Activated CD8-positive, alpha-beta memory T cell treated with anti-CD3 and anti-CD28 coated beads, Interleukin-2, amount 50 U/mL, for 1 hour (primary cell): ENCODE measurements at regions not wholly inside any gene's neighbourhood (a gene's known extent, or its start where the extent isn't known, plus 50 kb on each side); places are given as distances from the start of the nearest gene placed in this dataset.
A peak's percentile ranks its signal among the peaks of the same experiment; 100 is the strongest.

ENCODE experiments used
- DNase-seq: peaks from one replicate; pipeline ENCODE4 v3.0.0-alpha.2; 2020; ENCODE audit errors: extremely low read depth

DNA sequence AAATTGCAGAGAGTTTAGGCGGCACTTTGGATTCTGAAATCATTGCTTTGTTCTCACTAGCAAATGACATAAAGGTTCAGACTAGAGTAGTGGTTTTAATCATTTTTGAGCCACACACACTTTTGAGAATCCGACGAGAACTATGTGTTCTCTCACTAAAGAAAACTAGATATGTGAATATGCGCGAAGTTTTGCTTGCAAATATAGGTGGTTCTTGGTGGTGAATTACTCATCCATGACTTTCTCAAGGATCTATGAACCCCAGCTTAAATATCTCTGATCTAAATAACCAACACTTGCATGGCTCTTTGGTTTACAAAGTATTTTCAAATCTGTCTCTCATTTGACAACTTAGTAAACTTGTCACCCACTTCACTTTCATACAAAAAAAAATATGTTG, 54.8 kb downstream of the NOG start:
- DNase-seq, result no peak

DNA sequence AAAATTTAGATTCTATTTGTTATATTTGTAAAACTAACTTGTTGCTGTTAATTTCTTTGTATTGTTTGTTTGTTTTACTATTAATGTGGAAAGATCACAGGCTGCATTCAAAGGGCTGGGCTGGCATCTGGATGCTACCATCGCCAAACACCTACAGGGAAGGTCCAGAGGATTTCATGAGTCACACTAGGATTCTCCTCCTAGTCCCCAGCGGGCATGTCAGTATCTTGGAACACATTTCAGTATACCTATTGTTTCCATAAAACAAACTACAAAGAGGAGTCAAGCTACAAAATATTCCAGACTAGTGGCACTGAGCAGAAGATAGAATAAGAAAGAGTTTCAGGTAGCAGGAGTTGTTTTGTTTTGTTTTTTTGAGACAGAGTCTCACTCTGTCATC, 55.3 kb downstream of the NOG start:
- DNase-seq, result no peak

DNA sequence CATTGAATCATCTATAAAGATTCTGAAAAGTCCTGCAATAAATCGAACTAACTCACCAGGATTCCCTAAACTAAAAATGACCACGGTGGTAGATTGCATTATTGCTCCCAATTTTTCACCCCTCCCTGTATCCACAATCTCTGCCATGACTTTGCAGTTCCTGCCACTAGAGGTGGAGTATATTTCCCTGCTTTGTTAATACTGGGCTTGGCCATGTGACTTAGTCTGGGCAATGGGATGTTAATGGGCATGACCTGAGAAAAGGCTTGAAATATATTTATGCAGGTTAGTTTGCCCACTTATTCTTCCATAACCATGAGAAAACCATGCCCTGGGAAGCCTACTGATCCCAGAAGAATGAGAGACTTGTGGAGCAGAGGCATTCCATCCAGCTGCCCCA, 59.1 kb downstream of the NOG start:
- no peak for DNase-seq

DNA sequence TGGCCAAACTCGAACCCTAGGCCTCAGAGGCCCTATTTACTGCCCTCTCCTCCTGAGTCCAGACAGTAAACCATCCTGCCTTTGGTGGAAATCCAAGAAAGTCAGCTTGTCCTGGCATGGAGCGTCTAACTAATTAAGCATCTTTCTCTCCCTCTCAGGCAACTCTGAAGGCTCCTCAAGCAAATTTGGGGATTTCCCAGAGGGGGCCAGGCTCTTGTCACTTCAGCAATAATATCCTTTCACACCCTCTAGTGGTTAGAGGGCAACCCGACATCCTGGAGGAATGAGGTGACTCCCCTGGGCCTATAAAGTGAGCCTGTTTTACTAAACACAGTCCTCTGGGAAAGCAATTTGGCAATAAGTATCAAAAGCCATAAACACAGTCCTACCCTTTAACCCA, 60.4 kb downstream of the NOG start:
- peak; percentile 21 for DNase-seq

- DNase-seq, result no peak
Measured at GRCh38 chr17:56656701-56657327, 63.3 kb downstream of the NOG start.

DNA sequence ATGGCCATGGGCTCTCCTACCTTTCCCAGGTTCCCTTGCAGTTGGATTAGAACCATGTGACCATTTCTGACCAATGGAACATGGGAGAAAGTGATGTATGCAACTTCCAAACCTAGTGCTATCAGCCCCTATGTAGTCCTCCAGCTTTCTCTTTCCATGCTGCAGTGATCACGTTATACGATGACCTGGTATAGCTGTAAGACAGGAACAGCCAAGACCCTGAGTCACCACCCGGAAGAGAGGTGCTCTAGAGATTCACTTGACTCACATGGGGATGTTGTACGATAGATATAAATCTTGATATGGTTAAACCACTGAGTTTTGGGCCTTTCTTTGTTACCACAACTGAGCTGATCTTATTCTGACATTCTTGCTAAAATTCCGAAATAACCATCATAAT, 65.1 kb downstream of the NOG start:
- DNase-seq, result no peak

DNA sequence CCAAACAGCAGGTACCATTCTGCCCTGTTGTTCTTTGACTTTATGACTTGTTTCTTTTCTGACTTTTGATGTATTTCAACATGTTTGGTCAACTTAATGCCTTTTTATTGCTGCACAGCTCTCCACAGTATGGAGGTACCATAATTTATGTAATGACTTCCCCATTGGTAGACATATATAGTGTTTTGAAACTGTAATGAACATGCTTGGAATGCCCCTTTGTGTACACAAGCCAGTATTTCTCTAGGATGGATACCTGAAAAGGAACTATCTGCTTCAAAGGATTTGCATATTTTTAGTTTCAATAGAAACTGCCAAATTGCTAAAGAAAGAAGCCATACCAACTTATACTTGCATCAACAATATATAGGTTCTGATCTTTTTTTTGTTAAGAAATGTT, 66.1 kb downstream of the NOG start:
- DNase-seq, result no peak

GRCh38 chr17:56661906-56662305, 68.4 kb downstream of the NOG start:
- DNase-seq, result no peak

GRCh38 chr17:56665864-56666263, 72.4 kb downstream of the NOG start:
- DNase-seq, result no peak

DNA sequence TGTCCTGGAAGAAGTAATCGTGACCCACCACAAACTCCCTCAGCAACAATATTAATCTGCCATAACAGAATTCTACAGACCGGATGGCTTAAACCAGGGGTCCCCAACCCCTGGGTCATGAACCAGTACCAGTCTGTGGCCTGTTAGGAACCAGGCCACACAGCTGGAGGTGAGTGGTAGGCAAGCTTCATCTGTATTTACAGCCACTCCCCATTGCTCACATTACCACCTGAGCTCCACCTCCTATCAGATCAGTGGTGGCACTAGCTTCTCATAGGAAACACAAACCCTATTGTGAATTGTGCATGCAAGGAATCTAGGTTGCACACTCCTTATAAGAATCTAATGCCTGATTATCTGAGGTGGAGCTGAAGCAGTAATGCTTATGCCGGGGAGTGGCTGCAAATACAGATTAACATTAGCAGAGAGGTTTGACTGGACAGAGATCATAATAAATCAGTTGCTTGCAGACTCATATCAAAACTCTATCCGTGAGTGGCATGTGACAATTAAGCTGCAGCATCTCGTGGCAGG, 74.5 kb downstream of the NOG start:
- no peak for DNase-seq

GRCh38 chr17:56672195-56672594, 78.7 kb downstream of the NOG start:
- no peak for DNase-seq

DNA sequence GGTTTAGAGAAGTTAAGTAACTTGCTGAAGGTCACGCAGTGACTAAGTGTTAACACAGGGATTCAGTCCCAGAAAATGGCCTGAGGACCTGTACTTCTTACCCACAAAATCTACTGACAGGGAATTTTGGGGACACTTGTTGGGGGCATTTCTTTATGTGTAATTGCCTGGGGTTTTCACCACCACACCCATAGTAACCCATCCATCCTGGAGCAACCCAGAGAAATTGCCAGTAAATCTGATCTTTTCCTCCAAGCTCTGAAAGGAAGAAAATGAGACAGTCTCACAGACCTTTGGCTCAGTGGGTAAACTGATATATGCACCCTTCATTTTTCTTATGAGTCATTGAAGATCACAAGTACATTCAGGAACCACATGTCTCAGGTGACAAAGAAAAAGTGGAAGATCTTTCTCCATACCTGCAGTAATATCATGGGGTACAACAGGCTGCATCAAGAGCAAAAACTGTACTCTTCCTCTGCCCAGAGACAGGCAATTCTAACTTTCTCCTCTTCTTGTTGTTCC, 81.0 kb downstream of the NOG start:
- DNase-seq, result no peak

- no peak for DNase-seq
Measured at GRCh38 chr17:56675876-56676660, 82.6 kb downstream of the NOG start.

- no peak for DNase-seq
Measured at GRCh38 chr17:56676810-56677209, 83.3 kb downstream of the NOG start.

GRCh38 chr17:56678249-56679114, 85.0 kb downstream of the NOG start:
- no peak for DNase-seq

DNA sequence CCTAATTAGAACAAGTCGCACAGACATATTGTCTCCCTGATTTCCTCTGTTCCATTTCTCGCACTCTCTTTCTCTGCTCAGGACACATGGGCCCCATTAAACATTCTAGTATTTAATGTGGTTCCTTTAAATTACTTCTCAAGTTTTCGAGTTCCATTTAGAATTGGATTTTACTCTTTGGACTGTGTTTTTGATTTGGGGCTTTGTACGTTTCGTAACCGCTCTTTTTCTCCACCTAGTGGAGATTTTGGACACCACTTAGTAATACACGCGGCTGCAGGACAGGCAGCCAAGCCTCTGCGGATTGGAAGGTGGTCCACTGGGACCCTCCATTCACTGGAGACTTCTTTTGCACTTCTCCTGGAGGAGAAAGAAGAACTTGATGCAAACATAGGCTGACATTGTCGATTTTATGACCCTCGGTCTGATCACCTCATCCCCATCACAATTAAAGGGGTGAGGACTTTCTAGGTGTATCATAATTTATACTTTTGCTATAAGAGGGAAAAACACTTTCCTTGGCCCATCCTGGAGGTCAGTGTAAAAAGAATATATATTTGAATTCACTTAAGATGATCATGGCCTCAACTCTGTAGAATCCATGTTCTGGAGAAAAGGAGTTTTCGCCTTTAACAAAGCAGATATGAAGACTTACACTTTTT, 85.7 kb downstream of the NOG start:
- no peak for DNase-seq

GRCh38 chr17:56679777-56680422, 86.4 kb downstream of the NOG start:
- DNase-seq, result no peak

DNA sequence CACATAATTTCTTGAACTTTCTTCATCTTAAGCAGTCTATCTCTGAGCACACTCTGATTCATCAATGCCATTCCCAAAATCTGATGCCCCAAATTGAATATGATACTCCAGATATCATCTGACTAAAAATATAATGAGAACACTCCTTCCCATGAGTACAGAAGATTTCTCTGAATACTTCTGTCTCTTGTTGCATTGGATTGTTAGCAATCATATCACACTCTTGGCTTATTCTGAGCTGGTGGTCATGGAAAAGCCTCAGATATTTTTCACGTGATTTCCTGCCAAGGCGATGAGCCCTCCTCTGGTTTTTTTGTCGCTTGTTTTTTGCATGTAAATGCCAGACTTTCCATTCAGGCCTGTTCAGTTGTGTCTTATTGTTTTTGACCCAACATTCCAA, 87.2 kb downstream of the NOG start:
- no peak for DNase-seq

DNA sequence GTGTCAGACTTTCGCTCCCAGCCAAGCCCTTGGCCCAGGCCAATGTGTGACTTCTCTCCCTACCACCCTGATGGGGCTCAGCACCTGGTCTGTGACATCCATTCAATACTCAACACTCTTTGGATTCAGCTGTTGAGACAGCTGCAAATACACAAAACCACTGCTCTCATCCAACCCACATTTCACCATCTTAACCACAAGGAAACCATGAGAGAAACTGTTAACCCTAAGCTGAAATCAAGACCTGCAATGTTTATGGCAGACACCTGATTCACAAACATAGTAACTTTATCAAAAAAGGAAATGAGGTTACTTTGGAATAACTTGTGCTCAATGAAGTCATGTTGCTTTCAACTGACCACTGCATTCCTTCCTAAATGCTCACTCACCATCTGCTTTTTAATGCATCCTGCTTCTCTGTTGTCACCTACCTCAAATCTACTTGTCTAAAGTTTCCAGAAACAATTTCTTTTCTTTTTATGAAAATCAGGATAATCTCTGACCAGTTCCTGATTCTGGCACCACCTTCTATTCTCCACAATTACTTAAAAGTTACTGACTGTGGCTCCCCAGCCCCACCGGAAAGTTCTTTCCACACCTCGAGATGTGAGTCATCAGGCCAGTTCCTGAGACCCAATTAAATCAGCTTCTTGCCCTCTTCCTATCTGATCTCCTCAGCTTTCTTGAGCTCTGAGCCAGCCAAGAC, 88.2 kb downstream of the NOG start:
- no peak for DNase-seq

- DNase-seq, result no peak
Measured at GRCh38 chr17:56688151-56688550, 94.7 kb downstream of the NOG start.
